A549 (cell line): ENCODE measurements at regions not wholly inside any gene's neighbourhood (a gene's known extent, or its start where the extent isn't known, plus 50 kb on each side); places are given as distances from the start of the nearest gene placed in this dataset.

ENCODE experiments used
- ATAC-seq, 2 experiments: fragments of 200-7000 bp in 1 of 2; fragments of >200 bp in 1 of 2; cut with Nextera tagmentation in 1 of 2; cut with Tn5 transposase in 1 of 2; 3 replicates each; pipeline versions ENCODE4 v1.8.0 to v1.9.1; 2018 to 2020; ENCODE audit warnings: mild to moderate bottlenecking in 1 of 2, moderate library complexity in 1 of 2
- CTCF ChIA-PET: fragments of 300-600 bp; sonication (Branson Sonifier 250); formaldehyde crosslinking; extraction: SDS; loops from one replicate; lab custom pipeline; 2021; ENCODE audit warnings: antibody characterized with exemption, inconsistent platforms; lab: Yijun Ruan, JAX
- POLR2A ChIA-PET: fragments of 350-600 bp; formaldehyde crosslinking; extraction: SDS; loops from one replicate; lab custom pipeline; 2021; ENCODE audit warnings: antibody characterized with exemption, inconsistent platforms; lab: Yijun Ruan, JAX
- DNase-seq, 2 experiments: peaks; one replicate each; pipeline versions ENCODE4 v3.0.0 to v3.0.0-alpha.2; 2011 to 2016; ENCODE audit warnings: low read depth in 1 of 2, low spot score in 1 of 2
- FAIRE-seq: peaks from 2 replicates; lab custom pipeline; 2011; peaks lifted over from hg19 to GRCh38; lab: Jason Lieb, UNC
- H3K27ac ChIP-seq, 2 experiments: fragments of >200 bp; sonication (Bioruptor Twin); formaldehyde crosslinking; 3 replicates each; pipeline ENCODE4 v1.5.1; 2016 to 2017
- H3K4me1 ChIP-seq: fragments of >200 bp; sonication (Bioruptor Twin); formaldehyde crosslinking; 3 replicates; pipeline ENCODE4 v1.6.1; 2016
- H3K4me2 ChIP-seq: fragments of >200 bp; sonication (Bioruptor Twin); formaldehyde crosslinking; 3 replicates; pipeline ENCODE4 v1.6.1; 2016
- H3K4me3 ChIP-seq: fragments of >200 bp; sonication (Bioruptor Twin); formaldehyde crosslinking; 3 replicates; pipeline ENCODE4 v1.5.1; 2016
- H3K9me3 ChIP-seq: fragments of >200 bp; sonication (Bioruptor Twin); formaldehyde crosslinking; 3 replicates; pipeline ENCODE4 v1.6.1; 2016
- BCL3 ChIP-seq: fragments of >200 bp; sonication (Bioruptor Twin); formaldehyde crosslinking; IDR thresholded peaks from 3 replicates; pipeline ENCODE4 v1.6.1; 2016
- BHLHE40 ChIP-seq: IDR thresholded peaks from 2 replicates; pipeline ENCODE4 v1.6.1; 2012; ENCODE audit warnings: low read depth, low read length, inconsistent platforms
- EP300 ChIP-seq, 2 experiments: fragments of >200 bp; sonication (Bioruptor Twin); formaldehyde crosslinking; IDR thresholded peaks; 2 replicates in 1 of 2; 3 replicates in 1 of 2; pipeline ENCODE4 v1.6.1; 2016 to 2017
- FOSB ChIP-seq: fragments of 250-450 bp; sonication (Bioruptor Pico); IDR thresholded peaks from 2 replicates; pipeline ENCODE4 v1.5.0; 2020; ENCODE audit warnings: mild to moderate bottlenecking, moderate library complexity
- HDAC2 ChIP-seq: fragments of 200-600 bp; sonication (generic); IDR thresholded peaks from 2 replicates; pipeline ENCODE4 v1.6.1; 2016
- HES2 ChIP-seq: fragments of >200 bp; sonication (Bioruptor Twin); formaldehyde crosslinking; IDR thresholded peaks from 2 replicates; pipeline ENCODE4 v1.6.1; 2016
- HEYL ChIP-seq: fragments of 250-450 bp; sonication (Bioruptor Pico); IDR thresholded peaks from 2 replicates; pipeline ENCODE4 v1.8.0; 2021; ENCODE audit warnings: mild to moderate bottlenecking, moderate library complexity
- HMGXB4 ChIP-seq: fragments of 250-450 bp; sonication (Bioruptor Pico); IDR thresholded peaks from 2 replicates; pipeline ENCODE4 v1.5.0; 2021; ENCODE audit warnings: mild to moderate bottlenecking, moderate library complexity, borderline replicate concordance
- HOXA7 ChIP-seq: fragments of 250-450 bp; sonication (Bioruptor Pico); IDR thresholded peaks from 2 replicates; pipeline ENCODE4 v1.5.0; 2020; ENCODE audit warnings: mild to moderate bottlenecking, moderate library complexity
- HOXB5 ChIP-seq: fragments of 250-450 bp; sonication (Bioruptor Pico); IDR thresholded peaks from 2 replicates; pipeline ENCODE4 v1.5.0; 2020; ENCODE audit warnings: mild to moderate bottlenecking, moderate library complexity
- MAFK ChIP-seq: fragments of 450-650 bp; IDR thresholded peaks from 2 replicates; pipeline ENCODE4 v1.6.1; 2014; ENCODE audit not compliant: partially characterized antibody
- MYC ChIP-seq: IDR thresholded peaks from 2 replicates; pipeline ENCODE4 v1.6.1; 2012; ENCODE audit warnings: mild to moderate bottlenecking, inconsistent platforms, low read length, improper control_type of control experiment, borderline replicate concordance
- NR3C1 ChIP-seq: fragments of >200 bp; sonication (Bioruptor Twin); formaldehyde crosslinking; IDR thresholded peaks from 3 replicates; pipeline ENCODE4 v1.6.1; 2017
- PBX3 ChIP-seq: IDR thresholded peaks from 2 replicates; pipeline ENCODE4 v1.6.1; 2012
- POLR2A ChIP-seq: IDR thresholded peaks from 2 replicates; pipeline ENCODE4 v1.6.1; 2012; ENCODE audit warnings: mild to moderate bottlenecking, low read length
- RAD21 ChIP-seq, 2 experiments: fragments of >200 bp in 1 of 2; sonication (Bioruptor Twin) in 1 of 2; formaldehyde crosslinking in 1 of 2; IDR thresholded peaks in 1 of 2; conservative IDR thresholded peaks in 1 of 2; 2 replicates in 1 of 2; 3 replicates in 1 of 2; pipeline ENCODE4 v1.6.1; 2012 to 2018; ENCODE audit warnings: inconsistent platforms in 1 of 2
- RCOR1 ChIP-seq: fragments of 150-350 bp; IDR thresholded peaks from 2 replicates; pipeline ENCODE4 v1.6.1; 2014; ENCODE audit warnings: antibody characterized with exemption, low read length, low read depth
- SMC3 ChIP-seq: fragments of >200 bp; sonication (Bioruptor Twin); formaldehyde crosslinking; IDR thresholded peaks from 3 replicates; pipeline ENCODE4 v1.6.1; 2018; ENCODE audit warnings: inconsistent platforms
- SREBF2 ChIP-seq: fragments of 450-650 bp; IDR thresholded peaks from 2 replicates; pipeline ENCODE4 v1.6.1; 2014; ENCODE audit warnings: mild to moderate bottlenecking, moderate library complexity
- ZC3H11A ChIP-seq: fragments of 450-650 bp; IDR thresholded peaks from 2 replicates; pipeline ENCODE4 v1.6.1; 2014; ENCODE audit warnings: antibody characterized with exemption, mild to moderate bottlenecking
- WGBS: methylation state at CpG from one replicate; pipeline ENCODE4 v1.1.6; 2017; ENCODE audit errors: missing lambda C conversion rate; 5-methylcytosine and 5-hydroxymethylcytosine counted together
- TF ChIP-seq, protein P1 (sequence below): IDR thresholded peaks from 2 replicates; pipeline ENCODE4 v1.6.1; 2012; ENCODE audit warnings: low read depth, borderline replicate concordance
- TF ChIP-seq, protein P2 (sequence below): fragments of 200-600 bp; sonication (generic); IDR thresholded peaks from 2 replicates; pipeline ENCODE4 v1.6.1; 2016; ENCODE audit warnings: antibody characterized with exemption, mild to moderate bottlenecking, moderate library complexity

- H3K4me2 ChIP-seq: no peak overlapping the region
- WGBS: 16% methylated on average over 5 of the region's 5 CpGs
- ChIA-PET POLR2A (no interaction called here), CTCF (no interaction called here)
- ATAC-seq (no peak), DNase-seq (no peak), FAIRE-seq (no peak)
- H3K27ac ChIP-seq: no peak overlapping the region
- H3K4me1 ChIP-seq: no peaks in the 10 kb centered on the region
- no peak overlapping the region for H3K4me3 ChIP-seq
- TF ChIP-seq HMGXB4 (CRISPR knock-in tag) (no peak), HDAC2 (no peak)
- H3K9me3 ChIP-seq: no peaks in the 10 kb centered on the region
These were observed 351.4 kb upstream of the LUZP2 start for GRCh38 chr11:24145411-24145810.

GRCh38 chr11:24153337-24153736, 343.5 kb upstream of the LUZP2 start:
- no peak for FAIRE-seq
- H3K4me3 ChIP-seq: no peak overlapping the region
- peak; percentile 32 for TF ChIP-seq MAFK
- TF ChIP-seq HEYL (CRISPR knock-in tag): no peak
- TF ChIP-seq, all 56 proteins: peak for 1
- WGBS: 49% methylated on average over 1 of the region's 1 CpG
- Histone ChIP-seq H3K4me1 (no peaks in the 10 kb centered on the region), H3K4me2 (no peak overlapping the region), H3K27ac (no peak overlapping the region), H3K9me3 (no peaks in the 10 kb centered on the region; the same call in 2 of the 3 replicates)
- DNase-seq (no peak), ATAC-seq (no peak)
- POLR2A ChIA-PET: no interaction called here
- CTCF ChIA-PET: interaction anchor here (0.6 to 1.2 kb wide), 2 partner anchors 13 to 1601 kb away, joined by 4 read pairs; no protein-coding TSS in a partner anchor

DNA sequence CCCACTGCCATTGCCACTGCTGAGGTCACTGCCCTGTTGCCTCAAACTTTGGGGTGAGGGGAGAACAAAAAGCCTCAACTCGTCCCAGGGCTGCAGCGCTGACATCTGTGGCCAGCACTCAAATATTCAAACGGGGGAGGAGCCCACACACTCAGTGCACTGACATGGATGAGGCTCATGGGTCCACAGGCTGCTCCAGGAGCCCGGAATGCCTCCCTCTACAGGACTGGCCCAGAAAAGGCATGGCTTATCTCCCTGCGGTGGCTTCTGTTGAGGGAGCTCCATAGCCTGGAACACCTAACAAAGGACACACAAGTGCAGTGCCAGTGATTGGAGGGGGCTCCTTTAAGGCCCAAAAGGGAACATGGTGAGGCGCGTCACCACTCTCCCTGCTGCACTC, 341.1 kb upstream of the LUZP2 start:
- POLR2A ChIA-PET: no interaction called here
- CTCF ChIA-PET: no interaction called here
- H3K27ac ChIP-seq: no peak overlapping the region
- TF ChIP-seq BHLHE40 (no peak), MYC (no peak), HOXA7 (CRISPR knock-in tag) (no peak), HOXB5 (no peak), RAD21 (conservative IDR thresholded peaks at IDR 0.05 in 1 of 2, IDR thresholded peaks at IDR 0.05 in 1 of 2) (no peak), HEYL (CRISPR knock-in tag) (no peak), NR3C1 (no peak), HES2 (no peak)
- WGBS: 38% methylated on average over 7 of the region's 7 CpGs
- no peaks in the 10 kb centered on the region for H3K4me1 ChIP-seq
- no peak overlapping the region for H3K4me3 ChIP-seq
- ATAC-seq (no peak), FAIRE-seq (no peak), DNase-seq (no peak)
- H3K4me2 ChIP-seq: no peak overlapping the region
- H3K9me3 ChIP-seq: no peaks in the 10 kb centered on the region; the same call in 2 of the 3 replicates

DNA sequence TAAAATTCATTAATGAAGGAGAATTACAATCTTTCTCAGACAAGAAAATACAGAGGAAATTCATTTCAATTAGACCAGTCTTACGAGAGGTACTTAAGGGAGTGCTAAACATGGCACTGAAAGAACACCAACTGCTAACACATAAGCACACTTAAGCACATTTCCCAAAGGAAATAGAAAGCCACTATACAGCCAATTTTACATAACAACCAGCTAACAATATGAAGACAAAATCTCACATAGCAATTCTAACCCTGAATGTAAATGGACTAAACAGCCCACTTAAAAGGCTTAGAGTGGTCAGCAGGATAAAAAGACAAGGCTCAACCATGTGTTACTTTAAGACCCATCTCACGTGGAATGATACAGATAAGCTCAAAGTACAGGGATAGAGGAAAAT, 339.5 kb upstream of the LUZP2 start:
- POLR2A ChIA-PET: no interaction called here
- CTCF ChIA-PET: no interaction called here
- ATAC-seq: no peak
- no peak for TF ChIP-seq ZC3H11A
- TF ChIP-seq, protein P1, sequence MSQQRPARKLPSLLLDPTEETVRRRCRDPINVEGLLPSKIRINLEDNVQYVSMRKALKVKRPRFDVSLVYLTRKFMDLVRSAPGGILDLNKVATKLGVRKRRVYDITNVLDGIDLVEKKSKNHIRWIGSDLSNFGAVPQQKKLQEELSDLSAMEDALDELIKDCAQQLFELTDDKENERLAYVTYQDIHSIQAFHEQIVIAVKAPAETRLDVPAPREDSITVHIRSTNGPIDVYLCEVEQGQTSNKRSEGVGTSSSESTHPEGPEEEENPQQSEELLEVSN: no peak
- TF ChIP-seq PBX3: no peak
- TF ChIP-seq, protein P2, sequence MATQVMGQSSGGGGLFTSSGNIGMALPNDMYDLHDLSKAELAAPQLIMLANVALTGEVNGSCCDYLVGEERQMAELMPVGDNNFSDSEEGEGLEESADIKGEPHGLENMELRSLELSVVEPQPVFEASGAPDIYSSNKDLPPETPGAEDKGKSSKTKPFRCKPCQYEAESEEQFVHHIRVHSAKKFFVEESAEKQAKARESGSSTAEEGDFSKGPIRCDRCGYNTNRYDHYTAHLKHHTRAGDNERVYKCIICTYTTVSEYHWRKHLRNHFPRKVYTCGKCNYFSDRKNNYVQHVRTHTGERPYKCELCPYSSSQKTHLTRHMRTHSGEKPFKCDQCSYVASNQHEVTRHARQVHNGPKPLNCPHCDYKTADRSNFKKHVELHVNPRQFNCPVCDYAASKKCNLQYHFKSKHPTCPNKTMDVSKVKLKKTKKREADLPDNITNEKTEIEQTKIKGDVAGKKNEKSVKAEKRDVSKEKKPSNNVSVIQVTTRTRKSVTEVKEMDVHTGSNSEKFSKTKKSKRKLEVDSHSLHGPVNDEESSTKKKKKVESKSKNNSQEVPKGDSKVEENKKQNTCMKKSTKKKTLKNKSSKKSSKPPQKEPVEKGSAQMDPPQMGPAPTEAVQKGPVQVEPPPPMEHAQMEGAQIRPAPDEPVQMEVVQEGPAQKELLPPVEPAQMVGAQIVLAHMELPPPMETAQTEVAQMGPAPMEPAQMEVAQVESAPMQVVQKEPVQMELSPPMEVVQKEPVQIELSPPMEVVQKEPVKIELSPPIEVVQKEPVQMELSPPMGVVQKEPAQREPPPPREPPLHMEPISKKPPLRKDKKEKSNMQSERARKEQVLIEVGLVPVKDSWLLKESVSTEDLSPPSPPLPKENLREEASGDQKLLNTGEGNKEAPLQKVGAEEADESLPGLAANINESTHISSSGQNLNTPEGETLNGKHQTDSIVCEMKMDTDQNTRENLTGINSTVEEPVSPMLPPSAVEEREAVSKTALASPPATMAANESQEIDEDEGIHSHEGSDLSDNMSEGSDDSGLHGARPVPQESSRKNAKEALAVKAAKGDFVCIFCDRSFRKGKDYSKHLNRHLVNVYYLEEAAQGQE: no peak
- no peak for TF ChIP-seq BCL3
- TF ChIP-seq HES2: no peak
- TF ChIP-seq EP300 (IDR thresholded peaks at IDR 0.05): no peak
- no peak for TF ChIP-seq MAFK
- TF ChIP-seq SREBF2: no peak
- TF ChIP-seq SMC3: no peak
- no peak for TF ChIP-seq MYC
- no peak for TF ChIP-seq RCOR1
- no peak for TF ChIP-seq POLR2A
- no peak for TF ChIP-seq FOSB
- TF ChIP-seq RAD21 (conservative IDR thresholded peaks at IDR 0.05 in 1 of 2, IDR thresholded peaks at IDR 0.05 in 1 of 2): no peak

More for the DNA sequence above, 339.5 kb upstream of the LUZP2 start:
- H3K27ac ChIP-seq: no peak overlapping the region
- no peak overlapping the region for H3K4me3 ChIP-seq
- no peaks in the 10 kb centered on the region; the same call in 2 of the 3 replicates for H3K9me3 ChIP-seq
- FAIRE-seq (no peak), DNase-seq (no peak)
- H3K4me1 ChIP-seq: no peaks in the 10 kb centered on the region
- no peak overlapping the region for H3K4me2 ChIP-seq
- WGBS: 9% methylated on average over 2 of the region's 2 CpGs
